Spleen (tissue), 11 donors: ENCODE measurements at regions not wholly inside any gene's neighbourhood (a gene's known extent, or its start where the extent isn't known, plus 50 kb on each side); places are given as distances from the start of the nearest gene placed in this dataset.

Experiments used
- DNase-seq: peaks from one replicate; pipeline ENCODE4 v3.0.0-alpha.2; 2020
- H3K27ac ChIP-seq, 8 donors: fragments of 200-600 bp; sonication (generic) in 7 of 8; 1 replicate in 4 of 8; 2 replicates in 4 of 8; pipeline versions ENCODE4 v1.5.0 to v1.8.0; 2016 to 2021; ENCODE audit warnings: inconsistent platforms in 4 of 8, mild to moderate bottlenecking in 4 of 8, moderate library complexity in 1 of 8
- H3K27me3 ChIP-seq, 7 donors: fragments of 200-600 bp; sonication (generic) in 6 of 7; replicated peaks in 1 of 7; 1 replicate in 4 of 7; 2 replicates in 3 of 7; pipeline versions ENCODE4 v1.5.0 to v1.8.0; 2016 to 2021; ENCODE audit warnings: inconsistent platforms in 3 of 7, mild to moderate bottlenecking in 1 of 7
- H3K36me3 ChIP-seq, 6 donors: fragments of 200-600 bp; sonication (generic) in 5 of 6; 1 replicate in 4 of 6; 2 replicates in 2 of 6; pipeline versions ENCODE4 v1.5.0 to v1.8.0; 2016 to 2021; ENCODE audit warnings: inconsistent platforms in 2 of 6
- H3K4me1 ChIP-seq, 6 donors: fragments of 200-600 bp; sonication (generic) in 5 of 6; 1 replicate in 3 of 6; 2 replicates in 3 of 6; pipeline versions ENCODE4 v1.5.0 to v1.8.0; 2016 to 2021; ENCODE audit warnings: inconsistent platforms in 3 of 6
- H3K4me3 ChIP-seq, 8 donors: fragments of 200-600 bp; sonication (generic) in 7 of 8; 1 replicate in 4 of 8; 2 replicates in 4 of 8; pipeline versions ENCODE4 v1.5.0 to v1.8.0; 2016 to 2021; ENCODE audit warnings: inconsistent platforms in 4 of 8, mild to moderate bottlenecking in 4 of 8, moderate library complexity in 2 of 8
- H3K9me3 ChIP-seq, 8 donors: fragments of 200-600 bp; sonication (generic) in 7 of 8; 1 replicate in 4 of 8; 2 replicates in 4 of 8; pipeline versions ENCODE4 v1.5.0 to v1.8.0; 2016 to 2021; ENCODE audit warnings: inconsistent platforms in 4 of 8
- CTCF ChIP-seq, 11 experiments: fragments of 200-600 bp in 7 of 11; fragments of 450-650 bp in 4 of 11; sonication (generic) in 4 of 11; IDR thresholded peaks in 8 of 11; conservative IDR thresholded peaks in 3 of 11; 1 replicate in 7 of 11; 2 replicates in 4 of 11; pipeline versions ENCODE4 v1.4.0 to v1.8.0; 2016 to 2021; ENCODE audit warnings: antibody characterized with exemption in 11 of 11, inconsistent platforms in 4 of 11, mild to moderate bottlenecking in 1 of 11
- POLR2A ChIP-seq, 3 donors: fragments of 450-650 bp; IDR thresholded peaks; one replicate each; pipeline ENCODE4 v1.5.1; 2017; ENCODE audit warnings: antibody characterized with exemption in 3 of 3, mild to moderate bottlenecking in 1 of 3
- POLR2AphosphoS5 ChIP-seq, 3 donors: sonication (generic); formaldehyde crosslinking; IDR thresholded peaks; one replicate each; pipeline ENCODE4 v1.5.1; 2017; ENCODE audit warnings: antibody characterized with exemption in 3 of 3
- WGBS, 5 donors: extraction: QIAGEN DNeasy Blood & Tissue Kit in 3 of 5; methylation state at CpG; one replicate each; pipeline versions ENCODE4 v1.1.5 to v1.1.7; 2013 to 2018; 5-methylcytosine and 5-hydroxymethylcytosine counted together
- intact Hi-C: fragments of 100-400 bp; cut with DNase I; formaldehyde crosslinking; loops from one replicate; pipeline ENCODE4 v1.15.0; 2023; ENCODE audit warnings: low total_unique reads
- donor health status: healthy with polysubstance abuse.
- donor health status: DM: no; HTN: no; CAD: no; lungs with moderate emphysema.
- donor health status: DM: no; HTN: no; CAD: no.
- donor health status: Bipolar disorder and iron deficiency.
- donor health status: healthy.
- donor health status: DM: no; HTN: no; CAD: no.
- donor health status: DM: yes; HTN: yes; CAD: no.

GRCh38 chr2:107730898-107731297, 95.8 kb upstream of the RGPD4 start:
- no peak for DNase-seq
- Histone ChIP-seq H3K4me1 (no peaks in the 10 kb centered on the region), H3K27me3 (no peaks in the 10 kb centered on the region), H3K4me3 (no peak overlapping the region), H3K27ac (no peak overlapping the region), H3K36me3 (no peaks in the 10 kb centered on the region), H3K9me3 (peaks cover 0 to 2% (median 0%) of the 10 kb centered on the region in 8 donors)
- TF ChIP-seq POLR2A (IDR thresholded peaks at IDR 0.05) (no peak), POLR2AphosphoS5 (IDR thresholded peaks at IDR 0.05) (no peak)
- intact Hi-C loops: no loop called here
- 46 to 56% (median 49%) methylated on average over 2 of the region's 2 CpGs for WGBS, 5 donors

GRCh38 chr2:107731435-107731834, 95.3 kb upstream of the RGPD4 start:
- H3K27me3 ChIP-seq: no peaks in the 10 kb centered on the region
- no peaks in the 10 kb centered on the region for H3K36me3 ChIP-seq
- TF ChIP-seq CTCF (IDR thresholded peaks at IDR 0.05 in 8 of 11, conservative IDR thresholded peaks at IDR 0.05 in 3 of 11) (no peak), POLR2A (IDR thresholded peaks at IDR 0.05) (no peak), POLR2AphosphoS5 (IDR thresholded peaks at IDR 0.05) (no peak)
- intact Hi-C loops: no loop called here
- H3K4me1 ChIP-seq: no peaks in the 10 kb centered on the region
- H3K9me3 ChIP-seq: no peaks in the 10 kb centered on the region
- H3K27ac ChIP-seq: no peak overlapping the region
- H3K4me3 ChIP-seq: no peak overlapping the region
- DNase-seq: no peak

- Histone ChIP-seq H3K9me3 (no peaks in the 10 kb centered on the region), H3K4me3 (no peak overlapping the region), H3K36me3 (no peaks in the 10 kb centered on the region), H3K4me1 (no peaks in the 10 kb centered on the region), H3K27ac (no peak overlapping the region), H3K27me3 (no peaks in the 10 kb centered on the region)
- no peak for DNase-seq
- WGBS, 5 donors: 66 to 80% (median 76%) methylated on average over 2 of the region's 2 CpGs
- TF ChIP-seq CTCF (IDR thresholded peaks at IDR 0.05 in 8 of 11, conservative IDR thresholded peaks at IDR 0.05 in 3 of 11) (no peak), POLR2AphosphoS5 (IDR thresholded peaks at IDR 0.05) (no peak), POLR2A (IDR thresholded peaks at IDR 0.05) (no peak)
- intact Hi-C loops: no loop called here
These were observed 91.5 kb upstream of the RGPD4 start for GRCh38 chr2:107735201-107735600.

GRCh38 chr2:107737756-107738155, 88.9 kb upstream of the RGPD4 start:
- Histone ChIP-seq H3K4me3 (no peak overlapping the region), H3K27me3 (no peaks in the 10 kb centered on the region), H3K9me3 (no peaks in the 10 kb centered on the region), H3K4me1 (no peaks in the 10 kb centered on the region), H3K27ac (no peak overlapping the region), H3K36me3 (no peaks in the 10 kb centered on the region)
- intact Hi-C loops: no loop called here
- TF ChIP-seq POLR2AphosphoS5 (IDR thresholded peaks at IDR 0.05) (no peak), CTCF (IDR thresholded peaks at IDR 0.05 in 8 of 11, conservative IDR thresholded peaks at IDR 0.05 in 3 of 11) (no peak), POLR2A (IDR thresholded peaks at IDR 0.05) (no peak)
- no peak for DNase-seq

GRCh38 chr2:107738266-107738665, 88.4 kb upstream of the RGPD4 start:
- DNase-seq: no peak
- Histone ChIP-seq H3K9me3 (no peaks in the 10 kb centered on the region), H3K4me3 (no peak overlapping the region), H3K36me3 (no peaks in the 10 kb centered on the region), H3K27ac (no peak overlapping the region), H3K4me1 (no peaks in the 10 kb centered on the region), H3K27me3 (no peaks in the 10 kb centered on the region)
- intact Hi-C loops: no loop called here
- no peak for TF ChIP-seq POLR2A (IDR thresholded peaks at IDR 0.05)
- TF ChIP-seq CTCF (IDR thresholded peaks at IDR 0.05 in 8 of 11, conservative IDR thresholded peaks at IDR 0.05 in 3 of 11): no peak
- no peak for TF ChIP-seq POLR2AphosphoS5 (IDR thresholded peaks at IDR 0.05)
- WGBS, 5 donors: 61 to 79% (median 70%) methylated on average over 4 of the region's 4 CpGs
